AG08396 (cell line): ENCODE measurements at regions not wholly inside any gene's neighbourhood (a gene's known extent, or its start where the extent isn't known, plus 50 kb on each side); places are given as distances from the start of the nearest gene placed in this dataset.

Experiments
- DNase-seq: peaks from one replicate; pipeline ENCODE4 v3.0.0; 2012; ENCODE audit warnings: low spot score, mixed read lengths

DNA sequence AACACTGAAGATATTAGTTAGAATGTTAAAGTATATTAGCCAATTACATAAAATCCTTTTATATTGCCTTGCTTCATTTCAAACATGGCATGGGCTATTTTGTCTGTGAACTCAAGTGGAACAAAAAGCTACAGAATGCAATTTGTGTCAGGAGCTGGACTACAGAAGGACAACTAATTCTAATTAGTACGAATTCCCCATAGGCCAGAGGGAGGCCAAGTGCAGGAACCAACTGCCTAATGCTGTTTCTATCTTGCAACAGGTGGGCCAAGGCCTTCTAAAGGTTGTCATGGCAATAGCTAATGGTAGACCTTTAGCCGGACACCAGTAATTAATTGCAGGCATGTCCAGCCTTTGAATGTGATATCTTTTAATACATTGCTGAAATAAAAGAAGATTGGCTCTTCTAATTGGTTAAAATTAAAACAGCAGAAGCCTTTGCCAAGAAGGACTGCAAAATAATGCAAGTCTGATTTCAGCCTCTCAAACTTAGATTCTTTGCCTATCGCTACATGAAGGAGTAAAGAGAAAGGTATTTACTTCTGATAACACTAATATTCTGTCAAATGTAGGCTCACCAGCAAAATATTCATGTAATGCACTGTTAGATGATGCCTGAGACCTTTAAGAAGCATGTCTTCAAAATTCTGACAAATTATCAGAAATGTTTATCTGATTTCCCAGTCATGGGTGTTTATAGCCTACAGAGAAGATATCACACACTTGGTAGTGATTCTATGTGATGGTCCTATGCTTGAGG is 232.1 kb downstream of the LMO4 start:
- DNase-seq: peak; percentile 11

DNA sequence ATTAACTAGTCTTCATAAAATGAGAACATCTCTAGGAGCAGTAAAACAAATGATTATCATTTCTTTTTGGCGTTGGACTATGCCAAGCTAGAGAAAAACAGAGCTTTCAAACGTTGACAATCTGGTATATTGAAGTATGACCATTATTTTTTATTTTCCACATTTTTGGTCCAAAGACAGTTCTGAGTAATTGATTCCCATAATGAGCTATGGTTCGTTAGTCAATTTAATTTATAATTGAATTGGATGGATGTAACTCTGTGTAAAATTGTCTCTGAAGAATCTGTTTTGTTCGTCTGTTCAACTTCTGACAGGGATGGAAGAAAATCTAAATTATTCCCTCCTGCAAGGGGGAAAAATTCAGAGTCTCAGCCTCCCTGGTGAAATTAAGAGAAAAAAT is 234.5 kb downstream of the LMO4 start:
- DNase-seq: no peak

- DNase-seq: no peak
Observed at GRCh38 chr1:87565861-87566260, 237.2 kb downstream of the LMO4 start.

DNA sequence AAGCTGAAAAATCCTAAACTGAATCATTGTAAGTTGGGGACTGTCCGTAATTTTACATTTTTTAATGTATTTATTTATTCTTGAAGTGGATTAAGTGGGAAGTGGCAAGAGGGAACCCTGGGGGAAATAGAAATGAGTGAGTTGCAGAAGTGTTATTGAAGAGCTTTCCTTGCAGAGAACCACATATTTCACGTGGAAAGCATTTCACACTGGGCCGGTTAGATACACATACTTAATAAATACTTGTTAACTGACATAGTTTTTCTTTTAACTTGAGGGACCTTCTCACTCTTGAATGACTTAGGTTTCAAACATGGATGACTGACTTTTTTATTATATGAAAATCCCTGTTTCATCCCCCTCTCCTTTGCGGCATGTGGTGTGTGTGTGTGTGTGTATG is 239.3 kb downstream of the LMO4 start:
- DNase-seq: no peak

DNA sequence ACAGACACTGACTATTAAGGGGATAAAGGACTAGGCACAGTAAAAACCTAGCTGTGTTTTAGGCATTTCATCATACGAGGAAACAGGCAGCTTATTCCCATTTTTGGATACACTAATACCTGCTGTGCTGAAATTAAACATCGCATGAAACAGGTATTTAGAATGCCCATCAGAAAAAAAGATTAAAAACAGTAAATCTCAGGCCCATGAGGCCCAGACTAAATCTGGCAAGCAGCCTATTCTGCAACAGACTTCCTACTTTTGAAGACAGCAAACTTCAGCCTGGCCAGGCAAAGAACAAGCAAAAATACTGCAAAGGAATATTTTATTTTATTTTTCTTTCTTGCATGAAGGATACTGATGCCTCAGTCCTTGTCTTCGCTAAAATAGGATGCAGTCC is 240.2 kb downstream of the LMO4 start:
- no peak for DNase-seq

DNA sequence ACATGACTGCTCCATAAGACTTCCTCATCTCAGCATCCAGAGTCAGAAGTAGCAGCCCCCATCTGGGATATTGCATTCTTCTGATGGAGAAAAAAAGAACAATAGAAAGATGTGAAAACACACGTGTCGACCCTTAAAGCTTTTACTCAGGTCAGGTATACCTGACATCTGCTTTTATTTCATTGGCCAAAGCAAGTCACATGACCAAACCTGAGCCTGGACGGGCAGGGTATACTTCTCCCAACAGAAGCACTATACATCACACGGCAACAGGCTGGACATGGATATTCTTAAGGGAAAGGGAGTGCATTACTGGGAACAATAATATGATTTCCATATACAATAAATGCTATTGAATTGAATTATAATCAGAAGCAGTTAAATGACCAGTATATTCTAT is 243.3 kb downstream of the LMO4 start:
- DNase-seq: no peak

DNA sequence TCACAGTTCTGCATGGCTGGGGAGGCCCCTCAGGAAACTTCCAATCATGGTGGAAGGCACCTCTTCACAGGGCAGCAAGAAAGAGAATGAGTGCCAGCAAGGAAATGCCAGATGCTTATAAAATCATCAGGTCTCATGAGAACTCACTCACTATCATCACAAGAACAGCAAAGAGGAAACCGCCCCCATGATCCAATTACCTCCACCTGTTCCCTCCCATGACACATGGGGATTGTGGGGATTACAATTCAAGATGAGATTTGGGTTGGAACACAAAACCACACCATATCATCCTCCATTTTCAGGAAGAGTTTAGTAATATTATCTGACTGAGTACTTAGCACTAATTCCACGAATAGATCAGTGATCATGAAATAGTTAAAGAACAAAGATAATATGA is 244.2 kb downstream of the LMO4 start:
- no peak for DNase-seq

GRCh38 chr1:87575528-87575927 is 246.8 kb downstream of the LMO4 start:
- DNase-seq: no peak

DNA sequence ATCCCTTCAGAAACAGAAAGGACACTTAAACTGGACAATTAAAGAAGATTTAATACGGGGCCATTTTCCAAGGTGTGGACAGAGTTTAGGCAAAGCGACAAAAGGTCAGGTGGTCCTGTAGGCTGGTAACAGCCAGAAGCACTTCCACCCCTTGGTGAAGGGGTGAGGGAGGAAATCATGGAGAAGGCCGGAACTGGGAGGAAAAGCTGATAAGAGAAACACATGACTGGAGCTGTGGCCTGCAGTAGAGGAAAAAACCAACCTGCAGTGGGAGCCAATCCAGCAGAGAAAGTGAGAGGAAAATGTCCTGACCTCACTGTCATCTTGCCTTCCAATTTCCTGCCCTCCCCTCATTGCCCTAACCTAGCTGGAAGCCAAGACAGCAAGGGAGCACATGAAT is 249.8 kb downstream of the LMO4 start:
- no peak for DNase-seq

DNA sequence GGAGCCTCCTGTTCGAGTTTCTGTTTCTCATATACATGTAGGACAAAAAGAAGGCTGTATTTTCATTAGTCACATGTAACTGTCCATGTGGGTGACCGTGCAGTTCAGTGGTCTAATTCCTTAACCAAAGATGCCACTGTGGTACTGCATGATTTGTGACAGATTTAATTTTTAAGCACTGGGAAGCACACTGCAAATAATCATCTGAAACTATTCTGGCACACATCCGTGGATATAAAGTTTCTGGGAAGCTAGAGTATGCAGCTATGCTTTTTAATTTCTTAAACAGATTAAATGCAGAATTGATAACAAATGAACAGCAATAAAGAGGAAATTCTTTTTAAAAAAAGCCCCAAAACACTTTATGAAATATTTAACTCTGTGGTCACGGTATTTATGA is 254.8 kb downstream of the LMO4 start:
- no peak for DNase-seq

DNA sequence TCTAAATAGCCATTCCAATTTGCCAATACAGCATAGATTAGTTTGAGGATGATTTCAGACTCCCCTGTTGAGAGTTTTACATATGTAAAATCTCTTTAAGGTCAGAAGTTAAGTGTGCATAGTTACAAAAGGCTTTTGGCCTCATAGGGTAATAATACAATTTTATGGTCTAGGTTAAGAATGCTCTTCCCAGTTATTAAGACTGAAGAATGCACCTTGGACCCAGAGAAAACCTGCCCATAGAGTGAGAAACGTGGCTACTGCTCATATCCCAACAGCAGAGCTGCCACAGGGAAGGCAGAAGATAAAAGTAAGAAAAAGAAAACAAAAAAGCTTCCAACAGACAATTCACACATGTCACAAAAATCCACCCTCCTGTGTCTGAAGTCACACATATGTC is 255.9 kb downstream of the LMO4 start:
- no peak for DNase-seq

DNA sequence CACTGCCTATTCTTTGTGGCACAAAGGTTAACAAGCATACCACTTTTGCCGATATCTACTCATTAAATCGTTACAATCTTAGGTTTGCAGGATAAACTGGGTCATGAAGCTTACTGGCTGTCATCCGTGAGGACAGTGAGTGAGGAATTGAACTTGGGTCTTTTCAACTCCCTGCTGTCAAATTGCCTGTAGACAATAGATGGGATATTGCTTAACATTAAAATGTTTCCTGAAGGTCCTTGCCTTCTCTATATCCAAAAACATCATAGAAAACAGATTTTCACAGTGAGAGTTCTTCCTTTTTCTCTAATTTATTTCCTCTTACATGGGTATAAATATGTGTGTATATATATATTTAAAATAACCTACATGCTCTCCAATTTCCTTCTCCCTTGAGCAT is 257.8 kb downstream of the LMO4 start:
- no peak for DNase-seq

- DNase-seq: no peak
Observed at GRCh38 chr1:87588495-87588894, 259.8 kb downstream of the LMO4 start.

- DNase-seq: no peak
Observed at GRCh38 chr1:87591492-87591891, 262.8 kb downstream of the LMO4 start.

DNA sequence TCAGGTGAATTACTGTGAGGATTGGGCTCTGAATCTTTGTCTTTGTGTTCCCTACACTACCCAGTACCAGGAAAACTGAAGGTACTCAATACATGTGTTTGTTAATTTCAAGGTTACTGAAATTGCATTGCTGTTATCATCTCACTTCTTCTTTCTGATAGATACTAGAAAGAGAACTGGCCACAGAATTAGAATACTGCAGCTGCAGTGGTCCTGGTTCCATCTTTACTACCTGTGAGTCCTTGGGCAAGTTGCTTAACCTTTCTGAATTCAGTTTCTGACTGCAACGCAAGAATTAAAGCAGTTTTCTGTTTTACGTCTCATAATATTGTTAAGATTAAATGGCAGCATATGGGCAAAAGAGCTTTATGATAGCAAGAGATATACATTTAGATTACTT is 263.5 kb downstream of the LMO4 start:
- DNase-seq: no peak

GRCh38 chr1:87594736-87595383 is 266.2 kb downstream of the LMO4 start:
- no peak for DNase-seq

DNA sequence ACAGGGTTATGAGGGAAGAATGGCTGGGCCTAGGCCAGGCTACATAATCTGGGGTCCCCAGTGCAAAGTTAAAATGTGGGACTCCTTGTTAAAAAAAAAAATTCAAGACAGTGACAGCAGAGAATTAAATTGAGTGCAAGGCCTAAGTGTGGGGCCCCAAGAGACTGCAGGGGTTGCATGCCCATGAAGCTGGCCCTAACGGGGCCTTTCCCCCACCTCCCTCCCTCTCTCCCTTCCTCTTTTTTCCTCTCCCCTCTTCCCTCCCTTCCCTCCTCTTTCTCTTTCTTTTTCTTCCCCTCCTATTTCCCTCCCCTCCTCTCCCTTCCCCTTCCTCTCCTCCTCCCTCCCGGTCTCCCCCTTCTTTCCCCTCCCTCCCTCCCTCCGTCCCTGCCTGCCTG is 266.7 kb downstream of the LMO4 start:
- no peak for DNase-seq

- no peak for DNase-seq
Observed at GRCh38 chr1:87598429-87598828, 269.7 kb downstream of the LMO4 start.

- DNase-seq: no peak
Observed at GRCh38 chr1:87599569-87599968, 270.9 kb downstream of the LMO4 start.

DNA sequence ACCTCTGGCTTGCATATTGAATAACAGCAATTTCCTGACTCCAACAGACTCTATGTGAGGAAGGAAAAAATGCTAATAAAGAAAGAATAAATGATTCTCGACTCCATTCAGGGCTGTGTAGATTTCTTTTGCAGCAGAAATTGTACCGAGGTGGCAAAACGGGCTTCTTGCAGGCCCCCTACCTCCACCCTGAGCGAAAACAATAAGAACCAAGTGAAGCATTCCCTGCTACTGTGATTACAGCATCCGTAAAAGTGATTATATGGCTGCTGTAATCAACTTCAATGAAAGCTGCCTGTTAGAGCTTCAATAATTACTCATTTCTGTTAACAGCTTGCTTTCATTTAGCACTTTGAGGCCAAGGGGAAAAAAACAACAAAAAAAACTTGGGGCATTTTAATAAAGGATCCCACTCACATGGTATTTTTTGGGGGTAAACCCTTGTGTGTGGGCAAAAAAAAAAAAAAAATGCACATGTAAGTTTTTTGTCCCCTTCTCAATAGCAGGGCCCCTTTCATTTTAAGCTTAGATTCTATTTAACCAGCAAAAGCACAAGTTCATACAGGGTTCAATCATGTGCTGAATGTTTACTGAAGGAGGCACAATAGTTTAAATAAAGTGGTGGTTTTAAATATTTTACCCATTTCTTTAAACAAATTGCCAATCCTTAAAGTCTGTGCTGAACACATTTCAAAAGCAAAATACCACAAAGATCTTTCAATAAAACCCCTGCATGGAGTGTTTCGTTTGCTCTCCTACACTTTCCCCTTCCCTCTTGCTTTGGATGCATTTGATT is 271.6 kb downstream of the LMO4 start:
- no peak for DNase-seq

GRCh38 chr1:87600854-87601253 is 272.2 kb downstream of the LMO4 start:
- no peak for DNase-seq

DNA sequence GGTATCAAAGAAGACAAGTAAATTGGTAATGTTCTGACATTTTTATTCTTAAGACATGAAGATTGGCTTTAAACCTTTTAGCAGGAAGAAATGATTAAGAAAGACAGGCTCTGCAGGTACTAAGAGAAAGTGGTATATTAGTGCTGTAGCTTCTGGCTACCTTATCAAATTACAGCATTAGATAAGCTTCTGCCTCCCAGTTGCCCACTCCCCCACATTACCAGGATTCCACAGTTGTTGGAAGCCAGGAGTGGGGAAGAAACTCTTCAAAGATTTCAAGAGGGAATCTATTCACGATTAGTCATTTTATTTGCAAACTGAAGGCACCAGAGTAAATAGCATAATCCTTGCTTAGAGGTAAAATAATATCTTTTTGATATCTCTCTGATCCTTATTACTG is 274.9 kb downstream of the LMO4 start:
- DNase-seq: no peak

GRCh38 chr1:87612956-87613355 is 284.3 kb downstream of the LMO4 start:
- no peak for DNase-seq
